GM21381 (cell line): ENCODE measurements at regions not wholly inside any gene's neighbourhood (a gene's known extent, or its start where the extent isn't known, plus 50 kb on each side); places are given as distances from the start of the nearest gene placed in this dataset.

Experiments
- ATAC-seq: cut with Tn5 transposase; IDR thresholded peaks from one replicate; pipeline ENCODE4 v1.9.1; 2021; ENCODE audit warnings: mild to moderate bottlenecking, moderate library complexity; ENCODE audit not compliant: unreplicated experiment

- no peak for ATAC-seq
Observed at GRCh38 chr4:142960867-142961644, 115.0 kb upstream of the INPP4B start.

GRCh38 chr4:142961866-142962265 lies 115.8 kb upstream of the INPP4B start:
- no peak for ATAC-seq

GRCh38 chr4:142974328-142974727 lies 128.2 kb upstream of the INPP4B start:
- ATAC-seq, result no peak

- ATAC-seq, result no peak
Observed at GRCh38 chr4:142975618-142976017, 129.5 kb upstream of the INPP4B start.

GRCh38 chr4:142976482-142976881 lies 130.4 kb upstream of the INPP4B start:
- ATAC-seq, result no peak

GRCh38 chr4:142977182-142977581 lies 131.1 kb upstream of the INPP4B start:
- no peak for ATAC-seq

GRCh38 chr4:142983065-142983464 lies 137.0 kb upstream of the INPP4B start:
- ATAC-seq, result no peak

- no peak for ATAC-seq
Observed at GRCh38 chr4:142983589-142983988, 137.5 kb upstream of the INPP4B start.

- ATAC-seq, result no peak
Observed at GRCh38 chr4:142984871-142985585, 138.9 kb upstream of the INPP4B start.

- ATAC-seq, result no peak
Observed at GRCh38 chr4:143016171-143016570, 168.5 kb upstream of the USP38 start.

GRCh38 chr4:143017210-143017609 lies 167.5 kb upstream of the USP38 start:
- ATAC-seq, result no peak

GRCh38 chr4:143019351-143019750 lies 165.4 kb upstream of the USP38 start:
- ATAC-seq, result no peak

GRCh38 chr4:143021384-143021783 lies 163.3 kb upstream of the USP38 start:
- ATAC-seq, result peak; percentile 78

- ATAC-seq, result no peak
Observed at GRCh38 chr4:143023239-143023918, 161.3 kb upstream of the USP38 start.

GRCh38 chr4:143025081-143025704 lies 159.5 kb upstream of the USP38 start:
- ATAC-seq, result peak; percentile 35

- no peak for ATAC-seq
Observed at GRCh38 chr4:143026459-143027170, 158.1 kb upstream of the USP38 start.

GRCh38 chr4:143035661-143036060 lies 149.1 kb upstream of the USP38 start:
- no peak for ATAC-seq

- no peak for ATAC-seq
Observed at GRCh38 chr4:143036443-143036842, 148.3 kb upstream of the USP38 start.

- no peak for ATAC-seq
Observed at GRCh38 chr4:143046454-143046853, 138.3 kb upstream of the USP38 start.

- no peak for ATAC-seq
Observed at GRCh38 chr4:143046906-143047305, 137.8 kb upstream of the USP38 start.

GRCh38 chr4:143054971-143055370 lies 129.7 kb upstream of the USP38 start:
- no peak for ATAC-seq
